OCI-LY1 (cell line): ENCODE measurements at regions not wholly inside any gene's neighbourhood (a gene's known extent, or its start where the extent isn't known, plus 50 kb on each side); places are given as distances from the start of the nearest gene placed in this dataset.

Source experiments
- H2AFZ ChIP-seq: fragments of 200-600 bp; sonication (generic), shearing (Covaris generic); 2 replicates; pipeline ENCODE4 v1.6.0; 2014; ENCODE audit warnings: antibody characterized with exemption, mild to moderate bottlenecking, low read length
- H3F3A ChIP-seq: fragments of 200-600 bp; sonication (generic), shearing (Covaris generic); 2 replicates; pipeline ENCODE4 v1.6.0; 2014; ENCODE audit warnings: mild to moderate bottlenecking, antibody characterized with exemption, low read length, moderate library complexity; ENCODE audit not compliant: insufficient read depth
- H3K27ac ChIP-seq: fragments of 200-600 bp; sonication (generic); 2 replicates; pipeline ENCODE4 v1.5.1; 2014; ENCODE audit warnings: low read length, mixed run types, mild to moderate bottlenecking, low read depth; ENCODE audit not compliant: poor library complexity, severe bottlenecking
- H3K27me3 ChIP-seq: fragments of 200-600 bp; sonication (generic); 2 replicates; pipeline ENCODE4 v1.6.0; 2014; ENCODE audit warnings: antibody characterized with exemption, mild to moderate bottlenecking, low read length, moderate library complexity; ENCODE audit not compliant: insufficient read depth
- H3K36me3 ChIP-seq: fragments of 200-600 bp; sonication (generic); 2 replicates; pipeline ENCODE4 v1.6.1; 2014; ENCODE audit warnings: mild to moderate bottlenecking, antibody characterized with exemption, low read length, moderate library complexity, mixed read lengths; ENCODE audit not compliant: insufficient read depth
- H3K4me1 ChIP-seq: fragments of 200-600 bp; sonication (generic); 2 replicates; pipeline ENCODE4 v1.5.1; 2014; ENCODE audit warnings: mild to moderate bottlenecking, low read length, moderate library complexity; ENCODE audit not compliant: insufficient read depth, severe bottlenecking
- H3K4me2 ChIP-seq: fragments of 200-600 bp; sonication (generic), shearing (Covaris generic); 2 replicates; pipeline ENCODE4 v1.6.1; 2014; ENCODE audit warnings: low read length
- H3K4me3 ChIP-seq: fragments of 200-600 bp; sonication (generic); 2 replicates; pipeline ENCODE4 v1.5.1; 2014; ENCODE audit warnings: low read length, low read depth, mild to moderate bottlenecking, mixed read lengths; ENCODE audit not compliant: poor library complexity, severe bottlenecking
- H3K79me2 ChIP-seq: fragments of 200-600 bp; shearing (Covaris generic); 2 replicates; pipeline ENCODE4 v1.6.1; 2016; ENCODE audit warnings: mixed run types, low read length, mixed read lengths; ENCODE audit not compliant: insufficient read depth
- H3K9ac ChIP-seq: fragments of 200-600 bp; sonication (generic), shearing (Covaris generic); 2 replicates; pipeline ENCODE4 v1.6.1; 2014; ENCODE audit warnings: mild to moderate bottlenecking, low read length, mixed read lengths
- H3K9me2 ChIP-seq: fragments of 200-600 bp; sonication (generic), shearing (Covaris generic); 2 replicates; pipeline ENCODE4 v1.6.1; 2014; ENCODE audit warnings: low read depth, mild to moderate bottlenecking, low read length, mixed read lengths
- H3K9me3 ChIP-seq: fragments of 200-600 bp; shearing (Covaris generic); 2 replicates; pipeline ENCODE4 v1.6.1; 2014; ENCODE audit warnings: low read length, mixed read lengths
- H4K20me1 ChIP-seq: fragments of 200-600 bp; sonication (generic), shearing (Covaris generic); 2 replicates; pipeline ENCODE4 v1.6.0; 2016; ENCODE audit warnings: mild to moderate bottlenecking, low read length; ENCODE audit not compliant: insufficient read depth
- EZH2 ChIP-seq: fragments of 200-600 bp; sonication (generic), shearing (Covaris generic); IDR thresholded peaks from 2 replicates; pipeline ENCODE4 v1.8.0; 2017; ENCODE audit warnings: borderline replicate concordance, mixed run types, mild to moderate bottlenecking, antibody characterized with exemption, low read length, moderate library complexity, mixed read lengths
- TF ChIP-seq, protein P1 (sequence below): fragments of 200-600 bp; sonication (generic), shearing (Covaris generic); IDR thresholded peaks from 2 replicates; pipeline ENCODE4 v1.5.1; 2017; ENCODE audit warnings: mild to moderate bottlenecking, antibody characterized with exemption, low read length, moderate library complexity, mixed read lengths

DNA sequence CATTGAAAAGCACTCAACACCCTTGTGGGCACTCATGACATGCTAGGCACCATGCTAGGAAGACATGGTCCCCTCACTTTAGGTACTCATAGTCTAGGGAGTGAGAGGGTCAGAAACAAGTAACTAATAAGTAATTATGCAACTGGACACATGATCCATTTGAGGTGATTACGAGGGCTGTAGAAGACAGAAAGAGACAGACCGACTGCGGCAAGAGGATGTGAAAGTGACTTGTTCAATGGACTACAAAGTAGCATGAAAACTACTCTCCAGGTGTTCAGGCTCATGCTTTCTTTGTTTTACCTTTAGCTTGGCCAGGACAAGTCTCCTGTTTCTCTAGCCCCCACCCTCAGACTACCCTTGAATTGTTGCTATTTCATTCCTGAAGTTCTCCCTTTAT is 310.8 kb upstream of the SORL1-AS1 start:
- no peaks in the 10 kb centered on the region for H3K36me3 ChIP-seq
- no peaks in the 10 kb centered on the region for H3K79me2 ChIP-seq
- no peak overlapping the region for H3K27ac ChIP-seq
- TF ChIP-seq, protein P1, sequence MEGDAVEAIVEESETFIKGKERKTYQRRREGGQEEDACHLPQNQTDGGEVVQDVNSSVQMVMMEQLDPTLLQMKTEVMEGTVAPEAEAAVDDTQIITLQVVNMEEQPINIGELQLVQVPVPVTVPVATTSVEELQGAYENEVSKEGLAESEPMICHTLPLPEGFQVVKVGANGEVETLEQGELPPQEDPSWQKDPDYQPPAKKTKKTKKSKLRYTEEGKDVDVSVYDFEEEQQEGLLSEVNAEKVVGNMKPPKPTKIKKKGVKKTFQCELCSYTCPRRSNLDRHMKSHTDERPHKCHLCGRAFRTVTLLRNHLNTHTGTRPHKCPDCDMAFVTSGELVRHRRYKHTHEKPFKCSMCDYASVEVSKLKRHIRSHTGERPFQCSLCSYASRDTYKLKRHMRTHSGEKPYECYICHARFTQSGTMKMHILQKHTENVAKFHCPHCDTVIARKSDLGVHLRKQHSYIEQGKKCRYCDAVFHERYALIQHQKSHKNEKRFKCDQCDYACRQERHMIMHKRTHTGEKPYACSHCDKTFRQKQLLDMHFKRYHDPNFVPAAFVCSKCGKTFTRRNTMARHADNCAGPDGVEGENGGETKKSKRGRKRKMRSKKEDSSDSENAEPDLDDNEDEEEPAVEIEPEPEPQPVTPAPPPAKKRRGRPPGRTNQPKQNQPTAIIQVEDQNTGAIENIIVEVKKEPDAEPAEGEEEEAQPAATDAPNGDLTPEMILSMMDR, result no peak
- no peak for TF ChIP-seq EZH2
- no peaks in the 10 kb centered on the region for H4K20me1 ChIP-seq
- H3K9me2 ChIP-seq, result no peaks in the 10 kb centered on the region
- no peaks in the 10 kb centered on the region for H3F3A ChIP-seq
- H3K4me3 ChIP-seq, result no peak overlapping the region
- no peak overlapping the region for H3K4me2 ChIP-seq
- no peaks in the 10 kb centered on the region; the same call in 1 of the 2 replicates for H3K27me3 ChIP-seq
- H3K4me1 ChIP-seq, result no peaks in the 10 kb centered on the region
- no peaks in the 10 kb centered on the region for H3K9me3 ChIP-seq
- H2AFZ ChIP-seq, result no peak overlapping the region
- no peak overlapping the region for H3K9ac ChIP-seq

DNA sequence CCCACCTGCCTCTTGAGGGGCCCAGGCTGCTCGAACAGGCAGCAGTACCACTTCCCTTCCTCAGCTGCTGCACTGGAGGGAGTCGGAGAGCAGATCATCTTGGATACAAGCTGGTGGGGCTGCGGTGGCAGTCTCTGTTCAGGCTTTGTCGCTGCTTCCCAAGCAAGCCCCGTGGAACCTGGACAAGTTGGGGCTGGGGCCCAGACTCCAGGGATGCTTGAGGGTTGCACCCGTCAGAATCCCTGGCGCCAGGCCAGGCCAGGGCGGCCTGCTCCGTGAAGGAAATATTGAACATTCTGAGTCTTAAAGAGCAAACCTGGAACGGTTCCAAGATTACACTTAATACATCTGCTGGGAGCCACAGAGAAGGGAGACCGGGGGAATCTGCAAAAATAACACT is 310.1 kb upstream of the SORL1-AS1 start:
- H3K27me3 ChIP-seq, result no peaks in the 10 kb centered on the region; the same call in 1 of the 2 replicates
- H3K4me3 ChIP-seq, result no peak overlapping the region
- H3K79me2 ChIP-seq, result no peaks in the 10 kb centered on the region
- H4K20me1 ChIP-seq, result no peaks in the 10 kb centered on the region
- no peaks in the 10 kb centered on the region for H3K4me1 ChIP-seq
- no peaks in the 10 kb centered on the region for H3F3A ChIP-seq
- H2AFZ ChIP-seq, result no peak overlapping the region
- H3K9me3 ChIP-seq, result no peaks in the 10 kb centered on the region
- H3K9ac ChIP-seq, result no peak overlapping the region
- H3K4me2 ChIP-seq, result no peak overlapping the region
- H3K27ac ChIP-seq, result no peak overlapping the region
- no peak for TF ChIP-seq EZH2
- TF ChIP-seq, protein P1, result no peak
- no peaks in the 10 kb centered on the region for H3K9me2 ChIP-seq
- H3K36me3 ChIP-seq, result no peaks in the 10 kb centered on the region

GRCh38 chr11:121761186-121761585 is 308.4 kb upstream of the SORL1-AS1 start:
- Histone ChIP-seq H3K79me2 (no peaks in the 10 kb centered on the region), H3K9ac (no peak overlapping the region), H3K27ac (no peak overlapping the region), H3F3A (no peaks in the 10 kb centered on the region), H4K20me1 (no peaks in the 10 kb centered on the region), H2AFZ (no peak overlapping the region), H3K4me3 (no peak overlapping the region), H3K4me2 (no peak overlapping the region), H3K4me1 (no peaks in the 10 kb centered on the region), H3K36me3 (no peaks in the 10 kb centered on the region), H3K27me3 (no peaks in the 10 kb centered on the region; the same call in 1 of the 2 replicates), H3K9me2 (no peaks in the 10 kb centered on the region), H3K9me3 (no peaks in the 10 kb centered on the region)
- no peak for TF ChIP-seq EZH2
- TF ChIP-seq, protein P1, result no peak
